Ovary (tissue), 7 donors: ENCODE measurements at regions not wholly inside any gene's neighbourhood (a gene's known extent, or its start where the extent isn't known, plus 50 kb on each side); places are given as distances from the start of the nearest gene placed in this dataset.

Experiments
- DNase-seq, 5 donors: peaks; one replicate each; pipeline ENCODE4 v3.0.0-alpha.2; 2019 to 2020
- H3K27ac ChIP-seq, 2 donors: fragments of 200-600 bp; one replicate each; pipeline versions ENCODE4 v1.5.1 to v1.8.0; 2019 to 2022
- H3K27me3 ChIP-seq: fragments of 200-600 bp; one replicate; pipeline ENCODE4 v1.8.0; 2022
- H3K36me3 ChIP-seq: fragments of 200-600 bp; sonication (generic); one replicate; pipeline ENCODE4 v1.5.1; 2019
- H3K4me1 ChIP-seq: one replicate; pipeline ENCODE4 v1.8.1; 2013; ENCODE audit warnings: mild to moderate bottlenecking, moderate library complexity; ENCODE audit not compliant: insufficient read depth
- H3K4me3 ChIP-seq: fragments of 200-600 bp; sonication (generic); one replicate; pipeline ENCODE4 v1.5.1; 2017
- H3K9me3 ChIP-seq, 2 donors: fragments of 200-600 bp in 1 of 2; sonication (generic) in 1 of 2; one replicate each; pipeline versions ENCODE4 v1.5.1 to v1.8.1; 2013 to 2019; ENCODE audit warnings: mild to moderate bottlenecking in 1 of 2, moderate library complexity in 1 of 2
- CTCF ChIP-seq, 3 donors: fragments of 450-650 bp in 2 of 3; fragments of 200-600 bp in 1 of 3; IDR thresholded peaks; one replicate each; pipeline versions ENCODE4 v1.5.1 to v1.8.0; 2016 to 2022; ENCODE audit warnings: antibody characterized with exemption in 3 of 3, mild to moderate bottlenecking in 1 of 3
- EP300 ChIP-seq: sonication (generic); formaldehyde crosslinking; IDR thresholded peaks from one replicate; pipeline ENCODE4 v1.6.1; 2017; ENCODE audit warnings: antibody characterized with exemption
- POLR2A ChIP-seq: fragments of 450-650 bp; IDR thresholded peaks from one replicate; pipeline ENCODE4 v1.6.1; 2017; ENCODE audit warnings: antibody characterized with exemption, mild to moderate bottlenecking, moderate library complexity
- WGBS, 3 donors: extraction: QIAGEN DNeasy Blood & Tissue Kit in 1 of 3; methylation state at CpG; one replicate each; pipeline versions ENCODE4 v1.1.5 to v1.1.7; 2013 to 2017; 5-methylcytosine and 5-hydroxymethylcytosine counted together
- intact Hi-C, 4 donors: fragments of 100-400 bp; cut with DNase I; formaldehyde crosslinking; loops; one replicate each; pipeline versions ENCODE4 v1.11.0 to v1.15.1; 2022 to 2023
- donor health status: DM: no; HTN: no; CAD: no; lungs with moderate emphysema.
- donor health status: DM: no; HTN: no; CAD: no.
- donor health status: Bipolar disorder and iron deficiency.
- donor health status: DM: no; HTN: no; CAD: no.
- donor health status: DM: yes; HTN: yes; CAD: no.

GRCh38 chr10:23521735-23522134 is 82.9 kb downstream of the OTUD1 start:
- Histone ChIP-seq H3K4me1 (no peaks in the 10 kb centered on the region), H3K27ac (no peak overlapping the region), H3K36me3 (no peaks in the 10 kb centered on the region), H3K4me3 (no peak overlapping the region), H3K27me3 (no peaks in the 10 kb centered on the region), H3K9me3 (no peaks in the 10 kb centered on the region)
- WGBS, 3 donors: 86 to 89% (median 88%) methylated on average over 1 of the region's 1 CpG
- DNase-seq: no peak
- intact Hi-C loops: loop anchor here in 3 of 4 donors (10.0 kb wide), 1 partner anchor 207 kb away; no protein-coding TSS in a partner anchor
- no peak for TF ChIP-seq EP300
- no peak for TF ChIP-seq CTCF (IDR thresholded peaks at IDR 0.05)
- no peak for TF ChIP-seq POLR2A

GRCh38 chr10:23522345-23522744 is 83.5 kb downstream of the OTUD1 start:
- H3K4me1 ChIP-seq: no peaks in the 10 kb centered on the region
- no peak overlapping the region for H3K4me3 ChIP-seq
- H3K36me3 ChIP-seq: no peaks in the 10 kb centered on the region
- no peak for DNase-seq
- 59 to 65% (median 63%) methylated on average over 4 of the region's 4 CpGs for WGBS, 3 donors
- no peaks in the 10 kb centered on the region for H3K9me3 ChIP-seq
- TF ChIP-seq EP300 (no peak), POLR2A (no peak)
- no peak overlapping the region for H3K27ac ChIP-seq
- intact Hi-C loops: loop anchor here in 3 of 4 donors (10.0 kb wide), 1 partner anchor 208 kb away; no protein-coding TSS in a partner anchor
- H3K27me3 ChIP-seq: no peaks in the 10 kb centered on the region

- Histone ChIP-seq H3K27me3 (no peaks in the 10 kb centered on the region), H3K27ac (no peak overlapping the region), H3K36me3 (no peaks in the 10 kb centered on the region), H3K4me3 (no peak overlapping the region), H3K9me3 (no peaks in the 10 kb centered on the region), H3K4me1 (no peaks in the 10 kb centered on the region)
- intact Hi-C loops: loop anchor here in 3 of 4 donors (10.0 kb wide), 1 partner anchor 208 kb away; no protein-coding TSS in a partner anchor
- no peak for DNase-seq
- 47 to 59% (median 48%) methylated on average over 4 of the region's 4 CpGs for WGBS, 3 donors
- no peak for TF ChIP-seq CTCF (IDR thresholded peaks at IDR 0.05)
- TF ChIP-seq EP300: no peak
- no peak for TF ChIP-seq POLR2A
Observed at GRCh38 chr10:23523251-23523650, 84.4 kb downstream of the OTUD1 start.

- WGBS, 3 donors: 63 to 70% (median 68%) methylated on average over 2 of the region's 2 CpGs
- TF ChIP-seq CTCF (IDR thresholded peaks at IDR 0.05): no peak
- intact Hi-C loops: loop anchor here in 3 of 4 donors (10.0 kb wide), 1 partner anchor 211 kb away; no protein-coding TSS in a partner anchor
- no peaks in the 10 kb centered on the region for H3K27me3 ChIP-seq
- DNase-seq: no peak
- H3K4me3 ChIP-seq: no peak overlapping the region
- H3K36me3 ChIP-seq: no peaks in the 10 kb centered on the region
- H3K4me1 ChIP-seq: no peaks in the 10 kb centered on the region
- no peaks in the 10 kb centered on the region for H3K9me3 ChIP-seq
- H3K27ac ChIP-seq: no peak overlapping the region
Observed at GRCh38 chr10:23525406-23525805, 86.5 kb downstream of the OTUD1 start.

- no peaks in the 10 kb centered on the region for H3K4me1 ChIP-seq
- H3K36me3 ChIP-seq: no peaks in the 10 kb centered on the region
- TF ChIP-seq EP300: no peak
- TF ChIP-seq POLR2A: no peak
- no peak for TF ChIP-seq CTCF (IDR thresholded peaks at IDR 0.05)
- intact Hi-C loops: loop anchor here (2.0 to 10.0 kb wide), 2 partner anchors 50 to 214 kb away; no protein-coding TSS in a partner anchor
- no peaks in the 10 kb centered on the region for H3K27me3 ChIP-seq
- no peak overlapping the region for H3K4me3 ChIP-seq
- no peaks in the 10 kb centered on the region for H3K9me3 ChIP-seq
- WGBS, 3 donors: 71 to 83% (median 71%) methylated on average over 2 of the region's 2 CpGs
- no peak overlapping the region for H3K27ac ChIP-seq
- no peak for DNase-seq
Observed at GRCh38 chr10:23528419-23528818, 89.5 kb downstream of the OTUD1 start.
